T-cell (primary cell): ENCODE measurements at regions not wholly inside any gene's neighbourhood (a gene's known extent, or its start where the extent isn't known, plus 50 kb on each side); places are given as distances from the start of the nearest gene placed in this dataset.

Source experiments
- ATAC-seq, 4 experiments: fragments of 200-7000 bp in 3 of 4; fragments of 150-1000 bp in 1 of 4; cut with Tn5 transposase; replicated peaks in 1 of 4; 1 replicate in 3 of 4; 2 replicates in 1 of 4; pipeline ENCODE4 v1.10.0; 2021; ENCODE audit warnings: moderate library complexity in 3 of 4, mild to moderate bottlenecking in 2 of 4, moderate number of reproducible peaks in 1 of 4
- CTCF ChIA-PET, 2 donors: fragments of 300-600 bp; sonication (Branson Sonifier 250); formaldehyde crosslinking; loops; one replicate each; lab custom pipeline; 2022; ENCODE audit warnings: antibody characterized with exemption in 2 of 2; lab: Charles Lee
- POLR2A ChIA-PET, 2 donors: fragments of 300-600 bp; sonication (Branson Sonifier 250); formaldehyde crosslinking; loops; one replicate each; lab custom pipeline; 2022; ENCODE audit warnings: antibody characterized with exemption in 2 of 2; lab: Charles Lee
- DNase-seq, 35 experiments: peaks; one replicate each; pipeline versions ENCODE4 v3.0.0 to v3.0.0-alpha.2; 2013 to 2023
- H3K27ac ChIP-seq: one replicate; pipeline ENCODE4 v1.5.1; 2013; ENCODE audit warnings: low read length
- H3K27me3 ChIP-seq, 2 experiments: replicated peaks in 1 of 2; 1 replicate in 1 of 2; 2 replicates in 1 of 2; pipeline versions ENCODE4 v1.6.1 to v1.7.0; 2013; ENCODE audit warnings: low read length in 1 of 2, mixed read lengths in 1 of 2; ENCODE audit not compliant: control insufficient read depth in 2 of 2, insufficient read depth in 2 of 2; ENCODE audit errors: extremely low read depth in 1 of 2
- H3K36me3 ChIP-seq, 2 donors: 1 replicate in 1 of 2; 2 replicates in 1 of 2; pipeline versions ENCODE4 v1.6.1 to v1.7.0; 2013; ENCODE audit warnings: low read length in 1 of 2; ENCODE audit not compliant: control insufficient read depth in 2 of 2, insufficient read depth in 1 of 2; ENCODE audit errors: extremely low read depth in 1 of 2
- H3K4me1 ChIP-seq, 2 experiments: 1 replicate in 1 of 2; 2 replicates in 1 of 2; pipeline versions ENCODE4 v1.6.1 to v1.7.0; 2013; ENCODE audit warnings: low read length in 2 of 2, mixed read lengths in 1 of 2; ENCODE audit not compliant: insufficient read depth in 2 of 2, control insufficient read depth in 1 of 2; ENCODE audit errors: extremely low read depth in 1 of 2
- H3K4me3 ChIP-seq, 2 donors: 1 replicate in 1 of 2; 2 replicates in 1 of 2; pipeline versions ENCODE4 v1.5.1 to v1.7.0; 2013; ENCODE audit warnings: mild to moderate bottlenecking in 2 of 2, low read length in 1 of 2, moderate library complexity in 1 of 2; ENCODE audit not compliant: control insufficient read depth in 1 of 2; ENCODE audit errors: extremely low read depth in 1 of 2
- H3K9me3 ChIP-seq: 2 replicates; pipeline ENCODE4 v1.7.0; 2013
- H3K27ac Mint-ChIP-seq, 2 donors: one replicate each; pipeline ENCODE4 v1.8.0; 2020 to 2021; ENCODE audit warnings: mild to moderate bottlenecking in 2 of 2, mixed read lengths in 2 of 2
- H3K27me3 Mint-ChIP-seq, 2 donors: one replicate each; pipeline ENCODE4 v1.8.0; 2021 to 2022; ENCODE audit warnings: mixed read lengths in 2 of 2
- H3K36me3 Mint-ChIP-seq: one replicate; pipeline ENCODE4 v1.8.0; 2021; ENCODE audit warnings: mixed read lengths
- H3K4me1 Mint-ChIP-seq, 3 donors: one replicate each; pipeline ENCODE4 v1.8.0; 2020 to 2022; ENCODE audit warnings: mixed read lengths in 3 of 3, mild to moderate bottlenecking in 1 of 3
- H3K4me3 Mint-ChIP-seq, 3 donors: one replicate each; pipeline ENCODE4 v1.8.0; 2020 to 2022; ENCODE audit warnings: mild to moderate bottlenecking in 3 of 3, mixed read lengths in 3 of 3, moderate library complexity in 3 of 3
- H3K9me3 Mint-ChIP-seq, 3 donors: one replicate each; pipeline ENCODE4 v1.8.0; 2020 to 2022; ENCODE audit warnings: mixed read lengths in 3 of 3
- WGBS: methylation state at CpG from one replicate; pipeline ENCODE4 v1.1.5; 2013; ENCODE audit warnings: missing lambda C conversion rate; ENCODE audit not compliant: insufficient coverage; 5-methylcytosine and 5-hydroxymethylcytosine counted together

- DNase-seq (no peak), ATAC-seq (no peak)
- Histone ChIP-seq H3K4me1 (no peaks in the 10 kb centered on the region), H3K9me3 (no peaks in the 10 kb centered on the region), H3K36me3 (no peaks in the 10 kb centered on the region), H3K27ac (no peak overlapping the region), H3K4me3 (no peak overlapping the region), H3K27me3 (no peaks in the 10 kb centered on the region)
- Mint-ChIP-seq H3K9me3 (peaks cover 5 to 13% (median 12%) of the 10 kb centered on the region in 3 donors), H3K27me3 (no peaks in the 10 kb centered on the region), H3K4me1 (no peaks in the 10 kb centered on the region), H3K27ac (no peak overlapping the region), H3K4me3 (no peak overlapping the region), H3K36me3 (no peaks in the 10 kb centered on the region)
- POLR2A ChIA-PET, result no interaction called here
- CTCF ChIA-PET, result no interaction called here
Observed at GRCh38 chr5:113989913-113990305, 372.0 kb upstream of the KCNN2 start.

- H3K4me1 Mint-ChIP-seq, result no peaks in the 10 kb centered on the region
- no peaks in the 10 kb centered on the region for H3K36me3 Mint-ChIP-seq
- H3K9me3 Mint-ChIP-seq, result peaks cover 0 to 14% (median 11%) of the 10 kb centered on the region in 3 donors
- H3K27ac ChIP-seq, result no peak overlapping the region
- no peak overlapping the region for H3K27ac Mint-ChIP-seq
- ATAC-seq, result no peak
- ChIA-PET CTCF (interaction anchor here in 1 of 2 donors (1.0 kb wide), 1 partner anchor 15 kb away, joined by 3 read pairs; no protein-coding TSS in a partner anchor), POLR2A (no interaction called here)
- WGBS, result 50% methylated on average over 1 of the region's 1 CpG
- no peak overlapping the region for H3K4me3 Mint-ChIP-seq
- DNase-seq, result no peak
- H3K27me3 ChIP-seq, result no peaks in the 10 kb centered on the region
- H3K27me3 Mint-ChIP-seq, result no peaks in the 10 kb centered on the region
- H3K9me3 ChIP-seq, result no peaks in the 10 kb centered on the region
- H3K4me1 ChIP-seq, result no peaks in the 10 kb centered on the region
- H3K4me3 ChIP-seq, result no peak overlapping the region
- no peaks in the 10 kb centered on the region for H3K36me3 ChIP-seq
Observed at GRCh38 chr5:114001076-114001475, 360.8 kb upstream of the KCNN2 start.

GRCh38 chr5:114006582-114006981, 355.3 kb upstream of the KCNN2 start:
- Histone ChIP-seq H3K9me3 (no peaks in the 10 kb centered on the region), H3K27me3 (no peaks in the 10 kb centered on the region), H3K4me3 (no peak overlapping the region), H3K36me3 (no peaks in the 10 kb centered on the region), H3K27ac (no peak overlapping the region), H3K4me1 (no peaks in the 10 kb centered on the region)
- Mint-ChIP-seq H3K27me3 (no peaks in the 10 kb centered on the region), H3K9me3 (peaks cover 0 to 8% (median 7%) of the 10 kb centered on the region in 3 donors), H3K4me3 (no peak overlapping the region), H3K4me1 (no peaks in the 10 kb centered on the region), H3K27ac (no peak overlapping the region), H3K36me3 (no peaks in the 10 kb centered on the region)
- POLR2A ChIA-PET, result no interaction called here
- WGBS, result no CpG with 5 or more reads among the region's 2 CpGs
- ATAC-seq, result no peak
- no peak for DNase-seq
- CTCF ChIA-PET, result no interaction called here

GRCh38 chr5:114007678-114008077, 354.2 kb upstream of the KCNN2 start:
- no CpG with 5 or more reads among the region's 5 CpGs for WGBS
- Mint-ChIP-seq H3K27ac (no peak overlapping the region), H3K9me3 (peaks cover 0 to 4% (median 0%) of the 10 kb centered on the region in 3 donors), H3K4me1 (no peaks in the 10 kb centered on the region), H3K27me3 (no peaks in the 10 kb centered on the region), H3K4me3 (no peak overlapping the region), H3K36me3 (no peaks in the 10 kb centered on the region)
- Histone ChIP-seq H3K27ac (no peak overlapping the region), H3K36me3 (no peaks in the 10 kb centered on the region), H3K27me3 (no peaks in the 10 kb centered on the region), H3K4me1 (no peaks in the 10 kb centered on the region), H3K9me3 (no peaks in the 10 kb centered on the region), H3K4me3 (no peak overlapping the region)
- POLR2A ChIA-PET, result no interaction called here
- CTCF ChIA-PET, result no interaction called here
- no peak for ATAC-seq
- no peak for DNase-seq

- no peak overlapping the region for H3K4me3 Mint-ChIP-seq
- H3K27me3 Mint-ChIP-seq, result no peaks in the 10 kb centered on the region
- no peak for ATAC-seq
- Histone ChIP-seq H3K27ac (no peak overlapping the region), H3K9me3 (no peaks in the 10 kb centered on the region), H3K27me3 (no peaks in the 10 kb centered on the region), H3K4me3 (no peak overlapping the region), H3K4me1 (no peaks in the 10 kb centered on the region), H3K36me3 (no peaks in the 10 kb centered on the region)
- no CpG with 5 or more reads among the region's 2 CpGs for WGBS
- CTCF ChIA-PET, result no interaction called here
- H3K4me1 Mint-ChIP-seq, result no peaks in the 10 kb centered on the region
- POLR2A ChIA-PET, result no interaction called here
- no peaks in the 10 kb centered on the region for H3K36me3 Mint-ChIP-seq
- H3K27ac Mint-ChIP-seq, result no peak overlapping the region
- DNase-seq, result no peak
- no peaks in the 10 kb centered on the region for H3K9me3 Mint-ChIP-seq
Observed at GRCh38 chr5:114010362-114010761, 351.5 kb upstream of the KCNN2 start.

- CTCF ChIA-PET, result no interaction called here
- H3K27ac Mint-ChIP-seq, result no peak overlapping the region
Observed at GRCh38 chr5:114018186-114018585, 343.7 kb upstream of the KCNN2 start.

GRCh38 chr5:114038756-114039155, 323.1 kb upstream of the KCNN2 start:
- Histone ChIP-seq H3K36me3 (no peaks in the 10 kb centered on the region), H3K9me3 (no peaks in the 10 kb centered on the region), H3K4me1 (no peaks in the 10 kb centered on the region), H3K27ac (no peak overlapping the region), H3K4me3 (no peak overlapping the region), H3K27me3 (no peaks in the 10 kb centered on the region)
- no peak overlapping the region for H3K27ac Mint-ChIP-seq
- no peak overlapping the region for H3K4me3 Mint-ChIP-seq
- DNase-seq (no peak), ATAC-seq (no peak)
- H3K36me3 Mint-ChIP-seq, result no peaks in the 10 kb centered on the region
- 78% methylated on average over 1 of the region's 2 CpGs for WGBS
- CTCF ChIA-PET, result no interaction called here
- no peaks in the 10 kb centered on the region for H3K27me3 Mint-ChIP-seq
- POLR2A ChIA-PET, result no interaction called here
- H3K9me3 Mint-ChIP-seq, result peaks cover 17 to 26% (median 18%) of the 10 kb centered on the region in 3 donors
- no peaks in the 10 kb centered on the region for H3K4me1 Mint-ChIP-seq

More at GRCh38 chr5:114018186-114018585, 343.7 kb upstream of the KCNN2 start:
- Mint-ChIP-seq H3K4me3 (no peak overlapping the region), H3K36me3 (no peaks in the 10 kb centered on the region), H3K4me1 (no peaks in the 10 kb centered on the region), H3K27me3 (no peaks in the 10 kb centered on the region), H3K9me3 (peaks cover 0 to 8% (median 7%) of the 10 kb centered on the region in 3 donors)
- no peak for DNase-seq
- Histone ChIP-seq H3K4me3 (no peak overlapping the region), H3K27me3 (no peaks in the 10 kb centered on the region), H3K36me3 (no peaks in the 10 kb centered on the region), H3K9me3 (no peaks in the 10 kb centered on the region), H3K4me1 (no peaks in the 10 kb centered on the region), H3K27ac (no peak overlapping the region)
- no peak for ATAC-seq
- 64% methylated on average over 2 of the region's 4 CpGs for WGBS
- POLR2A ChIA-PET, result interaction anchor here in 1 of 2 donors (0.6 kb wide), 1 partner anchor 18 kb away, joined by 6 read pairs; no protein-coding TSS in a partner anchor
